HFFc6 (cell line): ENCODE measurements at regions not wholly inside any gene's neighbourhood (a gene's known extent, or its start where the extent isn't known, plus 50 kb on each side); places are given as distances from the start of the nearest gene placed in this dataset.

Source experiments
- DNase-seq: peaks from one replicate; pipeline ENCODE4 v3.0.0-alpha.2; 2018
- H3K27ac Mint-ChIP-seq: 2 replicates; pipeline ENCODE4 v1.8.0; 2020; ENCODE audit warnings: mild to moderate bottlenecking, mixed read lengths
- H3K27me3 Mint-ChIP-seq: 2 replicates; pipeline ENCODE4 v1.8.0; 2021; ENCODE audit warnings: mild to moderate bottlenecking, moderate library complexity, mixed read lengths; ENCODE audit not compliant: insufficient read depth
- H3K36me3 Mint-ChIP-seq: 2 replicates; pipeline ENCODE4 v1.8.0; 2021; ENCODE audit warnings: low read depth, mixed read lengths
- H3K4me1 Mint-ChIP-seq: 2 replicates; pipeline ENCODE4 v1.8.0; 2020; ENCODE audit warnings: low read depth, mixed read lengths
- H3K4me3 Mint-ChIP-seq: 2 replicates; pipeline ENCODE4 v1.8.0; 2020; ENCODE audit warnings: mild to moderate bottlenecking, moderate library complexity, mixed read lengths
- H3K9me3 Mint-ChIP-seq: 2 replicates; pipeline ENCODE4 v1.8.0; 2020; ENCODE audit warnings: mild to moderate bottlenecking, mixed read lengths
- TF ChIP-seq, protein P1 (sequence below): fragments of 200-600 bp; sonication (generic); IDR thresholded peaks from 2 replicates; pipeline ENCODE4 v1.5.0; 2021; ENCODE audit warnings: antibody characterized with exemption, mild to moderate bottlenecking

DNA sequence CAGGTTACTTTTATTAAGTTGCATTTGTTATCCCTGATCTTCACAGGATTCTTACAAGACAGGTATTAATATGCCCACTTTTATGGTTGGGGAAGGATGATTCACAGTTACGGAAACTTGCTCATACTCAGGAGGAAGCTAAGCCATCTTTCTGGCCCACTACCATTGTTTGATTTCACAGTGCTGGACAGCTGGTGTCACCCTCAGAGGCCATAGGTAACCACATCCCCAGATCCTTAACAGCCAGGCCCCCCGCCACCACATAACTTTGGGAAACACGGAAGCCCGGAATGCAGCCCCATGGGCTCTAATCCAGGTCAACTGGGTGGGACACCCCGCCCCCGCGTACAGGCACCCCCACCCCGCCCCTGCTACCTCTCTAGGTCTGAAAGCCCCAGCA, 119.7 kb downstream of the IRS2 start:
- H3K4me3 Mint-ChIP-seq = no peak overlapping the region
- no peaks in the 10 kb centered on the region for H3K9me3 Mint-ChIP-seq
- peaks cover 6% of the 10 kb centered on the region; the same call in 1 of the 2 replicates for H3K4me1 Mint-ChIP-seq
- TF ChIP-seq, protein P1, sequence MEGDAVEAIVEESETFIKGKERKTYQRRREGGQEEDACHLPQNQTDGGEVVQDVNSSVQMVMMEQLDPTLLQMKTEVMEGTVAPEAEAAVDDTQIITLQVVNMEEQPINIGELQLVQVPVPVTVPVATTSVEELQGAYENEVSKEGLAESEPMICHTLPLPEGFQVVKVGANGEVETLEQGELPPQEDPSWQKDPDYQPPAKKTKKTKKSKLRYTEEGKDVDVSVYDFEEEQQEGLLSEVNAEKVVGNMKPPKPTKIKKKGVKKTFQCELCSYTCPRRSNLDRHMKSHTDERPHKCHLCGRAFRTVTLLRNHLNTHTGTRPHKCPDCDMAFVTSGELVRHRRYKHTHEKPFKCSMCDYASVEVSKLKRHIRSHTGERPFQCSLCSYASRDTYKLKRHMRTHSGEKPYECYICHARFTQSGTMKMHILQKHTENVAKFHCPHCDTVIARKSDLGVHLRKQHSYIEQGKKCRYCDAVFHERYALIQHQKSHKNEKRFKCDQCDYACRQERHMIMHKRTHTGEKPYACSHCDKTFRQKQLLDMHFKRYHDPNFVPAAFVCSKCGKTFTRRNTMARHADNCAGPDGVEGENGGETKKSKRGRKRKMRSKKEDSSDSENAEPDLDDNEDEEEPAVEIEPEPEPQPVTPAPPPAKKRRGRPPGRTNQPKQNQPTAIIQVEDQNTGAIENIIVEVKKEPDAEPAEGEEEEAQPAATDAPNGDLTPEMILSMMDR = no peak
- H3K36me3 Mint-ChIP-seq = no peaks in the 10 kb centered on the region
- peaks cover 17% of the 10 kb centered on the region for H3K27me3 Mint-ChIP-seq
- no peak for DNase-seq
- no peak overlapping the region for H3K27ac Mint-ChIP-seq

DNA sequence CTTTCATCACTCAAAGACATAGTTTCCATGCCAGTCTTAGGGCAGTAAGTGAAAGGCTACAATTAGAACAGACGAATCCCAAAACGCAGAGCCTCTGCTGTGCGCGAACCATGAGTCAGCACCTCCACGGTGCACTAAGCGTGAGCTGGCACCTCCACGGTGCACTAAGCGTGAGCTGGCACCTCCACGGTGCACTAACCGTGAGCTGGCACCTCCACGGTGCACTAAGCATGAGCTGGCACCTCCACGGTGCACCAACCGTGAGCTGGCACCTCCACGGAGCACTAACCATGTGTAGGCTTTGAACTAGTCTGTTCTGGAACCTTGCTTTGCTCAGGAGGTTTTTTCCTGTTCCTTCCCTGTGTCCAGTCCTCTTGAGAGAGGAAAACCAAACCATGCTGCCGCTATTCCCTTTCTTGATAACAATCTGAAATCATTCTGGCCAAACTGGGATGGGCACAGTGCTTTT, 120.6 kb downstream of the IRS2 start:
- Mint-ChIP-seq H3K4me3 (no peak overlapping the region), H3K27ac (no peak overlapping the region), H3K9me3 (no peaks in the 10 kb centered on the region)

GRCh38 chr13:109665240-109665639, 121.1 kb downstream of the IRS2 start:
- no peak overlapping the region for H3K27ac Mint-ChIP-seq
- no peak for DNase-seq
- no peak overlapping the region for H3K4me3 Mint-ChIP-seq
- peaks cover 14% of the 10 kb centered on the region for H3K27me3 Mint-ChIP-seq
- no peaks in the 10 kb centered on the region for H3K36me3 Mint-ChIP-seq
- peaks cover 6% of the 10 kb centered on the region; the same call in 1 of the 2 replicates for H3K4me1 Mint-ChIP-seq
- TF ChIP-seq, protein P1 = no peak
- H3K9me3 Mint-ChIP-seq = no peaks in the 10 kb centered on the region

More for the DNA sequence above, 120.6 kb downstream of the IRS2 start:
- Mint-ChIP-seq H3K4me1 (peaks cover 6% of the 10 kb centered on the region; the same call in 1 of the 2 replicates), H3K27me3 (peaks cover 15% of the 10 kb centered on the region), H3K36me3 (no peaks in the 10 kb centered on the region)
- TF ChIP-seq, protein P1 = no peak
- DNase-seq = no peak

DNA sequence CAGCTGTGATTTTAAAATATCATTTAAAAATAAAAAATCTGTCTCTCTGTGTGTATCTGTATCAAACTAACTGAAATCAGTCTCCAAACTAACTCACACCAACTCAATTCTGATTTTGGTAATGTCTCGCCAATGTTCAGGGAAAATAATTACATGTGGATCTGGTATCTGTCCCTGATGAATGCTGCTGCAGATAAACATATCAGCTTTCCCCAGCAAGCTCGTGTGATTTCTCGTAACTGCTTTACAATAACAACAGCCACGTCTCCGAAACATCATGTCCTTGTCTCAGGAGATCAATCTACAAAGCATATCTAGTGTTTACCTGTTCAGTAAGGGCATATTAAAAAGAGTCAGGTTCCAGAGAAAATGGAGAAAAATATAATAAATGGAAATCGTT, 129.0 kb downstream of the IRS2 start:
- peaks cover 26% of the 10 kb centered on the region for H3K27me3 Mint-ChIP-seq

DNA sequence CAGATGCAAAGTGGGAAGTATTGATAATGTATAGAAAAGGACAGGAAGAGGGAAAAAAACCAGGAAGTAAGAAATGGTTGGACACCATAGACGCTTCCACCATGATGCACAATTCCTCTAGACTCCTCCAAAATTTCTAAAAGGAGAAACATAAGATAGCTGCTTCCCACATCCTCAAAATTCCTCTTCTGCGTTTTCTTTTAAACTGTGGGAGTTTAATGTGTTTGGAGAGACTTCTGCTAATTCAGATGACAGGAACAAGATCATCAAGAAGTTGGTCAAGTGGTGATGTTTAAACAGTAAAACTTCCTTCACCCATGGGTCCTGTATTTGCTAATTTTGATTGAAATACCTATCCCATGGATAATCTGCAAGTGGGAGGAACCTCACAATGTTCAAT, 130.2 kb downstream of the IRS2 start:
- H3K36me3 Mint-ChIP-seq = no peaks in the 10 kb centered on the region
- H3K27me3 Mint-ChIP-seq = peaks cover 24% of the 10 kb centered on the region
- no peaks in the 10 kb centered on the region; the same call in 1 of the 2 replicates for H3K4me1 Mint-ChIP-seq
- H3K27ac Mint-ChIP-seq = no peak overlapping the region
- TF ChIP-seq, protein P1 = no peak
- no peak for DNase-seq
- no peaks in the 10 kb centered on the region for H3K9me3 Mint-ChIP-seq
- H3K4me3 Mint-ChIP-seq = no peak overlapping the region

More for the DNA sequence above, 129.0 kb downstream of the IRS2 start:
- Mint-ChIP-seq H3K9me3 (no peaks in the 10 kb centered on the region), H3K36me3 (no peaks in the 10 kb centered on the region), H3K4me1 (no peaks in the 10 kb centered on the region; the same call in 1 of the 2 replicates), H3K27ac (no peak overlapping the region), H3K4me3 (no peak overlapping the region)
- TF ChIP-seq, protein P1 = no peak
- no peak for DNase-seq

- Mint-ChIP-seq H3K27me3 (peaks cover 26% of the 10 kb centered on the region), H3K4me1 (no peaks in the 10 kb centered on the region; the same call in 1 of the 2 replicates), H3K36me3 (no peaks in the 10 kb centered on the region), H3K27ac (no peak overlapping the region), H3K9me3 (no peaks in the 10 kb centered on the region), H3K4me3 (no peak overlapping the region)
- TF ChIP-seq, protein P1 = no peak
- no peak for DNase-seq
Measured at GRCh38 chr13:109655611-109656010, 130.8 kb downstream of the IRS2 start.
